HG02763 (cell line): ENCODE measurements at regions not wholly inside any gene's neighbourhood (a gene's known extent, or its start where the extent isn't known, plus 50 kb on each side); places are given as distances from the start of the nearest gene placed in this dataset.
"Not testable (repeated sequence)": the region's sequence is repeated elsewhere in the genome, so short reads cannot be mapped to it uniquely, and the experiment has no call there.

Source experiments
- ATAC-seq: cut with Tn5 transposase; IDR thresholded peaks from one replicate; pipeline ENCODE4 v1.9.1; 2021; ENCODE audit warnings: mild to moderate bottlenecking, moderate library complexity; ENCODE audit not compliant: unreplicated experiment

- no peak for ATAC-seq
These were observed 990.9 kb downstream of the EPHA7 start for GRCh38 chr6:92428448-92428847.

GRCh38 chr6:92427453-92427852, 991.9 kb downstream of the EPHA7 start:
- no peak for ATAC-seq

GRCh38 chr6:92415656-92416055, 1003.7 kb downstream of the EPHA7 start:
- no peak for ATAC-seq

GRCh38 chr6:92408350-92408749, 1011.0 kb downstream of the EPHA7 start:
- no peak for ATAC-seq

- ATAC-seq: no peak
These were observed 1015.1 kb downstream of the EPHA7 start for GRCh38 chr6:92404281-92404680.

GRCh38 chr6:92399911-92400310, 1019.4 kb downstream of the EPHA7 start:
- ATAC-seq: no peak

GRCh38 chr6:92388706-92389105, 1030.7 kb downstream of the EPHA7 start:
- not testable (repeated sequence) for ATAC-seq

GRCh38 chr6:92380803-92381601, 1038.4 kb downstream of the EPHA7 start:
- no peak for ATAC-seq

GRCh38 chr6:92377137-92377536, 1042.2 kb downstream of the EPHA7 start:
- no peak for ATAC-seq

- no peak for ATAC-seq
These were observed 1042.7 kb downstream of the EPHA7 start for GRCh38 chr6:92376691-92377090.

- ATAC-seq: no peak
These were observed 1047.8 kb downstream of the EPHA7 start for GRCh38 chr6:92371211-92372208.

GRCh38 chr6:92369309-92369708, 1050.0 kb downstream of the EPHA7 start:
- no peak for ATAC-seq

GRCh38 chr6:92364948-92365541, 1054.3 kb downstream of the EPHA7 start:
- ATAC-seq: no peak

- no peak for ATAC-seq
These were observed 1056.2 kb downstream of the EPHA7 start for GRCh38 chr6:92363111-92363510.

- ATAC-seq: no peak
These were observed 1057.0 kb downstream of the EPHA7 start for GRCh38 chr6:92362404-92362803.

- ATAC-seq: no peak
These were observed 1057.4 kb downstream of the EPHA7 start for GRCh38 chr6:92361990-92362389.

GRCh38 chr6:92354270-92354829, 1065.0 kb downstream of the EPHA7 start:
- no peak for ATAC-seq

- no peak for ATAC-seq
These were observed 1067.2 kb downstream of the EPHA7 start for GRCh38 chr6:92352130-92352529.

GRCh38 chr6:92341201-92341600, 1078.2 kb downstream of the EPHA7 start:
- no peak for ATAC-seq

- no peak for ATAC-seq
These were observed 1079.3 kb downstream of the EPHA7 start for GRCh38 chr6:92339936-92340640.
